A673 (cell line): ENCODE measurements at regions not wholly inside any gene's neighbourhood (a gene's known extent, or its start where the extent isn't known, plus 50 kb on each side); places are given as distances from the start of the nearest gene placed in this dataset.

Source experiments
- CTCF ChIP-seq: fragments of 300-800, 200-600 bp; sonication (generic); conservative IDR thresholded peaks from 2 replicates; pipeline ENCODE4 v1.5.1; 2017; ENCODE audit warnings: low read depth, mild to moderate bottlenecking, antibody characterized with exemption, low read length, moderate library complexity, mixed read lengths
- EZH2 ChIP-seq: fragments of 200-600 bp; sonication (generic); IDR thresholded peaks from 2 replicates; pipeline ENCODE4 v1.6.1; 2017; ENCODE audit warnings: borderline replicate concordance, low read depth, mild to moderate bottlenecking, mixed read lengths, antibody characterized with exemption, low read length; ENCODE audit not compliant: poor library complexity, severe bottlenecking

DNA sequence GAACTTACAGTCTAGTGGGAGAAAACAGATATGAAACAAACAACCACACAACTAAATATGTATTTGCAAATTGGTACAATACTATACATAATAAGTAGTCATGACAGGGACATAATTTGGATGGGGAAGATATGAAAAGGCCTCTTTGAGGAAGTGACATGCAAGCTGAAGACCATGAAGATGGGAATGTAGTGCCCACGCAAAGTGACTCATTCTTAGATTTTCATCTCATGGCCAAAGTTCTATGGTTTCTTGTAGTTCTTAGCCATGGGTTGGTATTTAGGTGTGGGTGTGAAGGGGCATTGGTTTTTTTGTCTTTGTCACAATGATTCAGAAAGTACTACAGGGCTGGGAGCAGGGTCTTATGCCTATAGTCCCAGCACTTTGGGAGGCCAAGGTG lies 105.4 kb upstream of the FAM78B start:
- TF ChIP-seq CTCF (no peak), EZH2 (no peak)
